GM23338 (cell line): ENCODE measurements at regions not wholly inside any gene's neighbourhood (a gene's known extent, or its start where the extent isn't known, plus 50 kb on each side); places are given as distances from the start of the nearest gene placed in this dataset.

Experiments
- ATAC-seq: fragments of 200-7000 bp; cut with Tn5 transposase; 3 replicates; pipeline ENCODE4 v1.9.1; 2020
- DNase-seq: peaks from one replicate; pipeline ENCODE4 v3.0.0-alpha.2; 2015; ENCODE audit warnings: low spot score
- H2AFZ ChIP-seq: fragments of 200-600 bp; sonication (generic); 2 replicates; pipeline ENCODE4 v1.8.0; 2016; ENCODE audit warnings: antibody characterized with exemption, mild to moderate bottlenecking, moderate library complexity
- H3F3A ChIP-seq: fragments of 200-600 bp; sonication (generic); replicated peaks from 2 replicates; pipeline ENCODE4 v1.8.0; 2017; ENCODE audit warnings: antibody characterized with exemption, mixed run types, low read depth
- H3K27ac ChIP-seq: fragments of 200-600 bp; sonication (generic); 2 replicates; pipeline ENCODE4 v1.6.1; 2016; ENCODE audit warnings: low read depth
- H3K27me3 ChIP-seq: fragments of 200-600 bp; sonication (generic); 2 replicates; pipeline ENCODE4 v1.8.0; 2016; ENCODE audit warnings: mild to moderate bottlenecking, mixed run types, moderate library complexity; ENCODE audit not compliant: insufficient read depth
- H3K36me3 ChIP-seq: fragments of 200-600 bp; sonication (generic); 2 replicates; pipeline ENCODE4 v1.8.0; 2016; ENCODE audit warnings: mild to moderate bottlenecking; ENCODE audit not compliant: insufficient read depth
- H3K4me1 ChIP-seq: fragments of 200-600 bp; sonication (generic); 2 replicates; pipeline ENCODE4 v1.8.0; 2016; ENCODE audit warnings: mild to moderate bottlenecking, moderate library complexity; ENCODE audit not compliant: insufficient read depth
- H3K4me2 ChIP-seq: fragments of 200-600 bp; sonication (generic); 2 replicates; pipeline ENCODE4 v1.7.1; 2017; ENCODE audit warnings: mixed run types
- H3K4me3 ChIP-seq: fragments of 200-600 bp; sonication (generic); 2 replicates; pipeline ENCODE4 v1.6.1; 2016; ENCODE audit warnings: mixed run types
- H3K79me2 ChIP-seq: fragments of 200-600 bp; sonication (generic); replicated peaks from 2 replicates; pipeline ENCODE4 v1.8.0; 2017; ENCODE audit warnings: mild to moderate bottlenecking; ENCODE audit not compliant: insufficient read depth
- H3K9me2 ChIP-seq: fragments of 200-600 bp; sonication (generic); 2 replicates; pipeline ENCODE4 v1.8.0; 2017; ENCODE audit not compliant: insufficient read depth
- H4K20me1 ChIP-seq: fragments of 200-600 bp; sonication (generic); replicated peaks from 2 replicates; pipeline ENCODE4 v1.8.0; 2017; ENCODE audit warnings: mild to moderate bottlenecking; ENCODE audit not compliant: insufficient read depth
- H3K27ac Mint-ChIP-seq: 2 replicates; pipeline ENCODE4 v1.8.0; 2020; ENCODE audit warnings: inconsistent platforms, mild to moderate bottlenecking, moderate library complexity, mixed read lengths
- H3K27me3 Mint-ChIP-seq: 3 replicates; pipeline ENCODE4 v1.8.0; 2022; ENCODE audit warnings: low read depth, mild to moderate bottlenecking, moderate library complexity, mixed read lengths, inconsistent platforms; ENCODE audit not compliant: insufficient read depth, poor library complexity
- H3K36me3 Mint-ChIP-seq: 3 replicates; pipeline ENCODE4 v1.8.0; 2021; ENCODE audit warnings: low read depth, mild to moderate bottlenecking, inconsistent platforms, moderate library complexity, mixed read lengths
- H3K4me1 Mint-ChIP-seq: 3 replicates; pipeline ENCODE4 v1.8.0; 2020; ENCODE audit warnings: mild to moderate bottlenecking, inconsistent platforms, mixed read lengths
- H3K4me3 Mint-ChIP-seq: 3 replicates; pipeline ENCODE4 v1.8.0; 2021; ENCODE audit warnings: moderate library complexity, mild to moderate bottlenecking, inconsistent platforms, mixed read lengths
- H3K9me3 Mint-ChIP-seq: 3 replicates; pipeline ENCODE4 v1.8.0; 2020; ENCODE audit warnings: moderate library complexity, mild to moderate bottlenecking, inconsistent platforms, mixed read lengths
- CREB1 ChIP-seq: fragments of 250-450 bp; sonication (Bioruptor Pico); IDR thresholded peaks from 2 replicates; pipeline ENCODE4 v1.5.0; 2020; ENCODE audit warnings: low read depth, mild to moderate bottlenecking, moderate library complexity
- EZH2 ChIP-seq: fragments of 200-600 bp; sonication (generic); IDR thresholded peaks from one replicate; pipeline ENCODE4 v1.8.0; 2017; ENCODE audit warnings: antibody characterized with exemption, mild to moderate bottlenecking, low read depth; ENCODE audit not compliant: unreplicated experiment
- EZH2phosphoT487 ChIP-seq: fragments of 200-600 bp; sonication (generic); IDR thresholded peaks from one replicate; pipeline ENCODE4 v1.8.1; 2018; ENCODE audit warnings: antibody characterized with exemption; ENCODE audit not compliant: unreplicated experiment
- JUNB ChIP-seq: IDR thresholded peaks from one replicate; pipeline ENCODE4 v1.6.1; 2016; ENCODE audit warnings: antibody characterized with exemption; ENCODE audit not compliant: unreplicated experiment
- NANOG ChIP-seq: IDR thresholded peaks from 2 replicates; pipeline ENCODE4 v1.6.1; 2016; ENCODE audit warnings: antibody characterized with exemption, borderline replicate concordance
- POLR2AphosphoS5 ChIP-seq: IDR thresholded peaks from 2 replicates; pipeline ENCODE4 v1.6.1; 2016; ENCODE audit warnings: antibody characterized with exemption, low read depth
- STAT1 ChIP-seq: IDR thresholded peaks from one replicate; pipeline ENCODE4 v1.6.1; 2016; ENCODE audit warnings: antibody characterized with exemption; ENCODE audit not compliant: unreplicated experiment
- ZNF114 ChIP-seq: fragments of 250-450 bp; sonication (Bioruptor Pico); IDR thresholded peaks from 2 replicates; pipeline ENCODE4 v1.5.0; 2020; ENCODE audit warnings: mild to moderate bottlenecking, moderate library complexity
- ZNF331 ChIP-seq: fragments of 250-450 bp; sonication (Bioruptor Pico); IDR thresholded peaks from 2 replicates; pipeline ENCODE4 v1.5.0; 2020; ENCODE audit warnings: low read depth, mild to moderate bottlenecking, moderate library complexity
- TF ChIP-seq, protein P1 (sequence below), 2 experiments: fragments of 200-600 bp in 1 of 2; sonication (generic) in 1 of 2; conservative IDR thresholded peaks; 2 replicates each; pipeline versions ENCODE4 v1.5.1 to v1.6.1; 2016 to 2017; ENCODE audit warnings: antibody characterized with exemption in 2 of 2, low read depth in 2 of 2, mild to moderate bottlenecking in 2 of 2, moderate library complexity in 1 of 2
- TF ChIP-seq, protein P2 (sequence below): IDR thresholded peaks from 2 replicates; pipeline ENCODE4 v1.6.1; 2016; ENCODE audit warnings: antibody characterized with exemption
- TF ChIP-seq, protein P3 (sequence below): IDR thresholded peaks from one replicate; pipeline ENCODE4 v1.6.1; 2018; ENCODE audit warnings: antibody characterized with exemption; ENCODE audit not compliant: unreplicated experiment
- TF ChIP-seq, protein P4 (sequence below): fragments of 250-450 bp; sonication (Bioruptor Pico); IDR thresholded peaks from 2 replicates; pipeline ENCODE4 v1.5.0; 2020; ENCODE audit warnings: mild to moderate bottlenecking, moderate library complexity

DNA sequence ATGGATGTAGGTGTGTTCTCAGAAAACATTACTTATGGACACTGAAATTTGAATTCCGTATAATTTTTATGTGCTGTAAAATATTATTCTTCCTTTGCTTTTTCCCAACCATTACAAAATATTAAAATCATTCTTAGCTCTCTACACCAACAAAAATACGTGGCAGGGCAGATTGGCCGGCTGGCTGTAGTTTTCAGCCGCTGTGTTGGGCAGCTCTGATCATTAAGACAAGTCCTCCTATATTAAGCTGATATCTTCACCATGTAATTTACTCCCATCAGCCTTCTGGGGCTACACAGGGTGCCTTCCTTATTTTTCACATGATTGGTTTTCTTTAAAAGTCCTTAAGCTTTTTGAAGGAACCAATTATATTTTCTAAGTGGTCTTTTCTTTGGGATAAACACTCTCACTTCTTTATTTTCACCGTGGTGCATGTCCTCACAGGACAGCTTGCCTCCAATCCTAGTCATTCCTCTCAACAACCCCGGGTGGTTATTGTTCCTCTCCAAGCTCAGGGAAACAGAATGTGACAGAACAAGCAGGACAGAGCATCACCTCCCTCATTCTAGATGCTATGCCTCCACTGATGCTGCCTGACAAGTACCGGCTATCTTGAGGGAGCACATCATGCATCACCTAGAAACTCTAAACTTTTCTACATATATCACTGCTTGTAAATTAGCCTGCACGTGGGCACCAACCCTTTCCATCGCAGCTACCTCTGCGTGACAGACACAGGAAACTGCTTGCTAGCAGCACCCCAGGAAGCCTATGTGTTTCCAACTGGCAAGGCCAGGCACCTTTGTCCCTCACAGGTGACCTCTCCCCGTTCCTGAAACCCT, 362.3 kb downstream of the MYCN start:
- H3K36me3 ChIP-seq, result no peaks in the 10 kb centered on the region
- H3K27ac Mint-ChIP-seq, result no peak overlapping the region
- no peaks in the 10 kb centered on the region for H3K27me3 ChIP-seq
- H3K4me1 Mint-ChIP-seq, result peaks cover 18% of the 10 kb centered on the region
- H3K27me3 Mint-ChIP-seq, result peaks cover 5% of the 10 kb centered on the region
- peaks cover 16% of the 10 kb centered on the region for H3K4me1 ChIP-seq
- peaks cover 6% of the 10 kb centered on the region; the same call in 2 of the 3 replicates for H3K9me3 Mint-ChIP-seq
- no peaks in the 10 kb centered on the region for H3F3A ChIP-seq
- peak; percentile 25; the same call in 2 of the 3 replicates for ATAC-seq
- no peak overlapping the region for H3K27ac ChIP-seq
- TF ChIP-seq JUNB, result no peak
- TF ChIP-seq, protein P1, sequence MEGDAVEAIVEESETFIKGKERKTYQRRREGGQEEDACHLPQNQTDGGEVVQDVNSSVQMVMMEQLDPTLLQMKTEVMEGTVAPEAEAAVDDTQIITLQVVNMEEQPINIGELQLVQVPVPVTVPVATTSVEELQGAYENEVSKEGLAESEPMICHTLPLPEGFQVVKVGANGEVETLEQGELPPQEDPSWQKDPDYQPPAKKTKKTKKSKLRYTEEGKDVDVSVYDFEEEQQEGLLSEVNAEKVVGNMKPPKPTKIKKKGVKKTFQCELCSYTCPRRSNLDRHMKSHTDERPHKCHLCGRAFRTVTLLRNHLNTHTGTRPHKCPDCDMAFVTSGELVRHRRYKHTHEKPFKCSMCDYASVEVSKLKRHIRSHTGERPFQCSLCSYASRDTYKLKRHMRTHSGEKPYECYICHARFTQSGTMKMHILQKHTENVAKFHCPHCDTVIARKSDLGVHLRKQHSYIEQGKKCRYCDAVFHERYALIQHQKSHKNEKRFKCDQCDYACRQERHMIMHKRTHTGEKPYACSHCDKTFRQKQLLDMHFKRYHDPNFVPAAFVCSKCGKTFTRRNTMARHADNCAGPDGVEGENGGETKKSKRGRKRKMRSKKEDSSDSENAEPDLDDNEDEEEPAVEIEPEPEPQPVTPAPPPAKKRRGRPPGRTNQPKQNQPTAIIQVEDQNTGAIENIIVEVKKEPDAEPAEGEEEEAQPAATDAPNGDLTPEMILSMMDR (conservative IDR thresholded peaks at IDR 0.05; ENCODE audit: low read depth in 2 of 2), result no peak
- no peak for TF ChIP-seq STAT1
- TF ChIP-seq POLR2AphosphoS5, result no peak
- TF ChIP-seq, protein P2, sequence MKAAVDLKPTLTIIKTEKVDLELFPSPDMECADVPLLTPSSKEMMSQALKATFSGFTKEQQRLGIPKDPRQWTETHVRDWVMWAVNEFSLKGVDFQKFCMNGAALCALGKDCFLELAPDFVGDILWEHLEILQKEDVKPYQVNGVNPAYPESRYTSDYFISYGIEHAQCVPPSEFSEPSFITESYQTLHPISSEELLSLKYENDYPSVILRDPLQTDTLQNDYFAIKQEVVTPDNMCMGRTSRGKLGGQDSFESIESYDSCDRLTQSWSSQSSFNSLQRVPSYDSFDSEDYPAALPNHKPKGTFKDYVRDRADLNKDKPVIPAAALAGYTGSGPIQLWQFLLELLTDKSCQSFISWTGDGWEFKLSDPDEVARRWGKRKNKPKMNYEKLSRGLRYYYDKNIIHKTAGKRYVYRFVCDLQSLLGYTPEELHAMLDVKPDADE, result no peak
- TF ChIP-seq, protein P3, sequence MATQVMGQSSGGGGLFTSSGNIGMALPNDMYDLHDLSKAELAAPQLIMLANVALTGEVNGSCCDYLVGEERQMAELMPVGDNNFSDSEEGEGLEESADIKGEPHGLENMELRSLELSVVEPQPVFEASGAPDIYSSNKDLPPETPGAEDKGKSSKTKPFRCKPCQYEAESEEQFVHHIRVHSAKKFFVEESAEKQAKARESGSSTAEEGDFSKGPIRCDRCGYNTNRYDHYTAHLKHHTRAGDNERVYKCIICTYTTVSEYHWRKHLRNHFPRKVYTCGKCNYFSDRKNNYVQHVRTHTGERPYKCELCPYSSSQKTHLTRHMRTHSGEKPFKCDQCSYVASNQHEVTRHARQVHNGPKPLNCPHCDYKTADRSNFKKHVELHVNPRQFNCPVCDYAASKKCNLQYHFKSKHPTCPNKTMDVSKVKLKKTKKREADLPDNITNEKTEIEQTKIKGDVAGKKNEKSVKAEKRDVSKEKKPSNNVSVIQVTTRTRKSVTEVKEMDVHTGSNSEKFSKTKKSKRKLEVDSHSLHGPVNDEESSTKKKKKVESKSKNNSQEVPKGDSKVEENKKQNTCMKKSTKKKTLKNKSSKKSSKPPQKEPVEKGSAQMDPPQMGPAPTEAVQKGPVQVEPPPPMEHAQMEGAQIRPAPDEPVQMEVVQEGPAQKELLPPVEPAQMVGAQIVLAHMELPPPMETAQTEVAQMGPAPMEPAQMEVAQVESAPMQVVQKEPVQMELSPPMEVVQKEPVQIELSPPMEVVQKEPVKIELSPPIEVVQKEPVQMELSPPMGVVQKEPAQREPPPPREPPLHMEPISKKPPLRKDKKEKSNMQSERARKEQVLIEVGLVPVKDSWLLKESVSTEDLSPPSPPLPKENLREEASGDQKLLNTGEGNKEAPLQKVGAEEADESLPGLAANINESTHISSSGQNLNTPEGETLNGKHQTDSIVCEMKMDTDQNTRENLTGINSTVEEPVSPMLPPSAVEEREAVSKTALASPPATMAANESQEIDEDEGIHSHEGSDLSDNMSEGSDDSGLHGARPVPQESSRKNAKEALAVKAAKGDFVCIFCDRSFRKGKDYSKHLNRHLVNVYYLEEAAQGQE, result no peak
- TF ChIP-seq CREB1 (CRISPR knock-in tag), result no peak
- TF ChIP-seq, protein P4, sequence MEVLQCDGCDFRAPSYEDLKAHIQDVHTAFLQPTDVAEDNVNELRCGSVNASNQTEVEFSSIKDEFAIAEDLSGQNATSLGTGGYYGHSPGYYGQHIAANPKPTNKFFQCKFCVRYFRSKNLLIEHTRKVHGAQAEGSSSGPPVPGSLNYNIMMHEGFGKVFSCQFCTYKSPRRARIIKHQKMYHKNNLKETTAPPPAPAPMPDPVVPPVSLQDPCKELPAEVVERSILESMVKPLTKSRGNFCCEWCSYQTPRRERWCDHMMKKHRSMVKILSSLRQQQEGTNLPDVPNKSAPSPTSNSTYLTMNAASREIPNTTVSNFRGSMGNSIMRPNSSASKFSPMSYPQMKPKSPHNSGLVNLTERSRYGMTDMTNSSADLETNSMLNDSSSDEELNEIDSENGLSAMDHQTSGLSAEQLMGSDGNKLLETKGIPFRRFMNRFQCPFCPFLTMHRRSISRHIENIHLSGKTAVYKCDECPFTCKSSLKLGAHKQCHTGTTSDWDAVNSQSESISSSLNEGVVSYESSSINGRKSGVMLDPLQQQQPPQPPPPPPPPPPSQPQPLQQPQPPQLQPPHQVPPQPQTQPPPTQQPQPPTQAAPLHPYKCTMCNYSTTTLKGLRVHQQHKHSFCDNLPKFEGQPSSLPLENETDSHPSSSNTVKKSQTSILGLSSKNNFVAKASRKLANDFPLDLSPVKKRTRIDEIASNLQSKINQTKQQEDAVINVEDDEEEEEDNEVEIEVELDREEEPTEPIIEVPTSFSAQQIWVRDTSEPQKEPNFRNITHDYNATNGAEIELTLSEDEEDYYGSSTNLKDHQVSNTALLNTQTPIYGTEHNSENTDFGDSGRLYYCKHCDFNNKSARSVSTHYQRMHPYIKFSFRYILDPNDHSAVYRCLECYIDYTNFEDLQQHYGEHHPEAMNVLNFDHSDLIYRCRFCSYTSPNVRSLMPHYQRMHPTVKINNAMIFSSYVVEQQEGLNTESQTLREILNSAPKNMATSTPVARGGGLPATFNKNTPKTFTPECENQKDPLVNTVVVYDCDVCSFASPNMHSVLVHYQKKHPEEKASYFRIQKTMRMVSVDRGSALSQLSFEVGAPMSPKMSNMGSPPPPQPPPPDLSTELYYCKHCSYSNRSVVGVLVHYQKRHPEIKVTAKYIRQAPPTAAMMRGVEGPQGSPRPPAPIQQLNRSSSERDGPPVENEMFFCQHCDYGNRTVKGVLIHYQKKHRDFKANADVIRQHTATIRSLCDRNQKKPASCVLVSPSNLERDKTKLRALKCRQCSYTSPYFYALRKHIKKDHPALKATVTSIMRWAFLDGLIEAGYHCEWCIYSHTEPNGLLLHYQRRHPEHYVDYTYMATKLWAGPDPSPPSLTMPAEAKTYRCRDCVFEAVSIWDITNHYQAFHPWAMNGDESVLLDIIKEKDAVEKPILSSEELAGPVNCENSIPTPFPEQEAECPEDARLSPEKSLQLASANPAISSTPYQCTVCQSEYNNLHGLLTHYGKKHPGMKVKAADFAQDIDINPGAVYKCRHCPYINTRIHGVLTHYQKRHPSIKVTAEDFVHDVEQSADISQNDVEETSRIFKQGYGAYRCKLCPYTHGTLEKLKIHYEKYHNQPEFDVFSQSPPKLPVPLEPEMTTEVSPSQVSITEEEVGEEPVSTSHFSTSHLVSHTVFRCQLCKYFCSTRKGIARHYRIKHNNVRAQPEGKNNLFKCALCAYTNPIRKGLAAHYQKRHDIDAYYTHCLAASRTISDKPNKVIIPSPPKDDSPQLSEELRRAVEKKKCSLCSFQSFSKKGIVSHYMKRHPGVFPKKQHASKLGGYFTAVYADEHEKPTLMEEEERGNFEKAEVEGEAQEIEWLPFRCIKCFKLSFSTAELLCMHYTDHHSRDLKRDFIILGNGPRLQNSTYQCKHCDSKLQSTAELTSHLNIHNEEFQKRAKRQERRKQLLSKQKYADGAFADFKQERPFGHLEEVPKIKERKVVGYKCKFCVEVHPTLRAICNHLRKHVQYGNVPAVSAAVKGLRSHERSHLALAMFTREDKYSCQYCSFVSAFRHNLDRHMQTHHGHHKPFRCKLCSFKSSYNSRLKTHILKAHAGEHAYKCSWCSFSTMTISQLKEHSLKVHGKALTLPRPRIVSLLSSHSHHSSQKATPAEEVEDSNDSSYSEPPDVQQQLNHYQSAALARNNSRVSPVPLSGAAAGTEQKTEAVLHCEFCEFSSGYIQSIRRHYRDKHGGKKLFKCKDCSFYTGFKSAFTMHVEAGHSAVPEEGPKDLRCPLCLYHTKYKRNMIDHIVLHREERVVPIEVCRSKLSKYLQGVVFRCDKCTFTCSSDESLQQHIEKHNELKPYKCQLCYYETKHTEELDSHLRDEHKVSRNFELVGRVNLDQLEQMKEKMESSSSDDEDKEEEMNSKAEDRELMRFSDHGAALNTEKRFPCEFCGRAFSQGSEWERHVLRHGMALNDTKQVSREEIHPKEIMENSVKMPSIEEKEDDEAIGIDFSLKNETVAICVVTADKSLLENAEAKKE (CRISPR knock-in tag), result no peak
- TF ChIP-seq NANOG, result no peak
- no peak for TF ChIP-seq ZNF331 (CRISPR knock-in tag)
- no peak for TF ChIP-seq EZH2
- TF ChIP-seq ZNF114 (CRISPR knock-in tag), result no peak
- TF ChIP-seq EZH2phosphoT487, result no peak
- H3K4me3 ChIP-seq, result no peak overlapping the region
- H3K79me2 ChIP-seq, result no peaks in the 10 kb centered on the region
- H3K9me2 ChIP-seq, result no peaks in the 10 kb centered on the region; the same call in 1 of the 2 replicates
- 0 out of 2 replicates have a peak overlapping the region, but pooled peaks have one; percentile 6 for H3K4me2 ChIP-seq
- no peak for DNase-seq
- no peaks in the 10 kb centered on the region for H3K36me3 Mint-ChIP-seq
- H3K4me3 Mint-ChIP-seq, result no peak overlapping the region
- no peaks in the 10 kb centered on the region for H4K20me1 ChIP-seq
- peak overlapping the region; percentile 64; the same call in 1 of the 2 replicates for H2AFZ ChIP-seq
